GM12865 (cell line): ENCODE measurements at regions not wholly inside any gene's neighbourhood (a gene's known extent, or its start where the extent isn't known, plus 50 kb on each side); places are given as distances from the start of the nearest gene placed in this dataset.

ENCODE experiments used
- DNase-seq: peaks from one replicate; pipeline ENCODE4 v3.0.0; 2010; ENCODE audit warnings: low read depth
- H3K4me3 ChIP-seq: 2 replicates; pipeline ENCODE4 v1.5.1; 2011; ENCODE audit warnings: mild to moderate bottlenecking, low read depth, low read length, control low read depth
- CTCF ChIP-seq: IDR thresholded peaks from 2 replicates; pipeline ENCODE4 v1.5.1; 2011; ENCODE audit warnings: low read length, control low read depth, low read depth, inconsistent platforms; ENCODE audit not compliant: insufficient read depth; ENCODE audit errors: missing control alignments

- H3K4me3 ChIP-seq = no peak overlapping the region
- no peak for DNase-seq
These were observed 252.3 kb downstream of the ARL4A start for GRCh38 chr7:12939694-12940093.

GRCh38 chr7:12941512-12941911, 254.1 kb downstream of the ARL4A start:
- H3K4me3 ChIP-seq = no peak overlapping the region
- TF ChIP-seq CTCF = no peak
- no peak for DNase-seq

More at GRCh38 chr7:12939694-12940093, 252.3 kb downstream of the ARL4A start:
- no peak for TF ChIP-seq CTCF

GRCh38 chr7:12942609-12943008, 255.2 kb downstream of the ARL4A start:
- no peak for DNase-seq
- no peak for TF ChIP-seq CTCF

GRCh38 chr7:12943781-12944180, 256.3 kb downstream of the ARL4A start:
- no peak for DNase-seq
- TF ChIP-seq CTCF = no peak
- no peak overlapping the region for H3K4me3 ChIP-seq

More at GRCh38 chr7:12942609-12943008, 255.2 kb downstream of the ARL4A start:
- no peak overlapping the region for H3K4me3 ChIP-seq

GRCh38 chr7:12945901-12946300, 258.5 kb downstream of the ARL4A start:
- TF ChIP-seq CTCF = no peak

GRCh38 chr7:12947465-12947864, 260.0 kb downstream of the ARL4A start:
- no peak for DNase-seq
- no peak overlapping the region for H3K4me3 ChIP-seq
- TF ChIP-seq CTCF = no peak

More at GRCh38 chr7:12945901-12946300, 258.5 kb downstream of the ARL4A start:
- DNase-seq = no peak
- H3K4me3 ChIP-seq = no peak overlapping the region

GRCh38 chr7:12949060-12949931, 261.9 kb downstream of the ARL4A start:
- no peak for DNase-seq
- TF ChIP-seq CTCF = no peak
- H3K4me3 ChIP-seq = no peak overlapping the region
